ENCODE measurements at regions not wholly inside any gene's neighbourhood (a gene's known extent, or its start where the extent isn't known, plus 50 kb on each side); places are given as distances from the start of the nearest gene placed in this dataset.

DNA sequence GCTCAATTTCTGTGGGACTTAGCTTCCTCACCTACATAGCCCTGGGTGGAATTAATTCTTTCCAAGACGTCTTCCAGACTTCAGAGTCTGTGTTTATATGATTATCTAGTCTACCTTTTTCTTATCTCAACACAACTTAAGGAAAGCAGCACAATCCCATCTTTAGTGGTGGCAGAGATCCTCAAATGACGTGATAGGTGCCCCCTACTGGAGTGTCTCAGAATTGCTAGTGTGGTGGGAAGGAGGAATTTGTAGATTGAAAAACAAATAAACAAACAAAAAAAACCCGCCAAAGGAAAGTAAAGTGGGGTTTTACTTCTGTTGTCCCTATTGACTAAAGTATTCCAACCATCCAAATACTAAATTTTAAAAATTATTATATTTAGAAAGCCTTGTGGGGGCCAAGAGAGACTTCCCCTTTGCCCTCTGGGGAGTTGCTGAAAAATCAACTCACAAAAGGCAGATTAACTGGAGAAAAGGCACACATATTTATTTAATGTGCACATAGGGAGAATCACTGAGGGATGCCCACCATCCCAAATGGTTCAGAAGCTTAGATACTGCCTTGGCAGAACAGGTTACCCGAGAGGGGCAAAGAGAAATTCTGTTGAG is 283.3 kb downstream of the TMEM167A start:
- H3K4me3 Mint-ChIP-seq, result no peak overlapping the region
- Histone ChIP-seq H3K36me3 (no peaks in the 10 kb centered on the region), H3K4me1 (peaks cover 45% of the 10 kb centered on the region), H3K79me2 (ENCODE audit: low read depth) (no peaks in the 10 kb centered on the region), H3K4me3 (no peak overlapping the region), H3K4me2 (peak overlapping the region; percentile 19), H3K9ac (no peak overlapping the region), H3F3A (ENCODE audit: low read depth) (peaks cover 35% of the 10 kb centered on the region), H4K20me1 (ENCODE audit: low read depth) (no peaks in the 10 kb centered on the region), H3K9me3 (ENCODE audit: low read depth) (peaks cover 3% of the 10 kb centered on the region), H3K27ac (peak overlapping the region; percentile 47), H2AFZ (replicated peaks) (no peak overlapping the region), H3K27me3 (no peaks in the 10 kb centered on the region)
- DNase-seq (ENCODE audit: low spot score), result peak; percentile 26
- H3K27ac Mint-ChIP-seq, result peak overlapping the region; percentile 33
- TF ChIP-seq, protein P1, sequence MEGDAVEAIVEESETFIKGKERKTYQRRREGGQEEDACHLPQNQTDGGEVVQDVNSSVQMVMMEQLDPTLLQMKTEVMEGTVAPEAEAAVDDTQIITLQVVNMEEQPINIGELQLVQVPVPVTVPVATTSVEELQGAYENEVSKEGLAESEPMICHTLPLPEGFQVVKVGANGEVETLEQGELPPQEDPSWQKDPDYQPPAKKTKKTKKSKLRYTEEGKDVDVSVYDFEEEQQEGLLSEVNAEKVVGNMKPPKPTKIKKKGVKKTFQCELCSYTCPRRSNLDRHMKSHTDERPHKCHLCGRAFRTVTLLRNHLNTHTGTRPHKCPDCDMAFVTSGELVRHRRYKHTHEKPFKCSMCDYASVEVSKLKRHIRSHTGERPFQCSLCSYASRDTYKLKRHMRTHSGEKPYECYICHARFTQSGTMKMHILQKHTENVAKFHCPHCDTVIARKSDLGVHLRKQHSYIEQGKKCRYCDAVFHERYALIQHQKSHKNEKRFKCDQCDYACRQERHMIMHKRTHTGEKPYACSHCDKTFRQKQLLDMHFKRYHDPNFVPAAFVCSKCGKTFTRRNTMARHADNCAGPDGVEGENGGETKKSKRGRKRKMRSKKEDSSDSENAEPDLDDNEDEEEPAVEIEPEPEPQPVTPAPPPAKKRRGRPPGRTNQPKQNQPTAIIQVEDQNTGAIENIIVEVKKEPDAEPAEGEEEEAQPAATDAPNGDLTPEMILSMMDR (IDR thresholded peaks at IDR 0.05), result peak; percentile 74
- no peak for TF ChIP-seq EZH2 (IDR thresholded peaks at IDR 0.05)
- H3K36me3 Mint-ChIP-seq, result no peaks in the 10 kb centered on the region
- peaks cover 2% of the 10 kb centered on the region for H3K27me3 Mint-ChIP-seq (ENCODE audit: insufficient read depth, low read depth)
- peaks cover 11% of the 10 kb centered on the region for H3K4me1 Mint-ChIP-seq
- peaks cover 9% of the 10 kb centered on the region for H3K9me3 Mint-ChIP-seq

DNA sequence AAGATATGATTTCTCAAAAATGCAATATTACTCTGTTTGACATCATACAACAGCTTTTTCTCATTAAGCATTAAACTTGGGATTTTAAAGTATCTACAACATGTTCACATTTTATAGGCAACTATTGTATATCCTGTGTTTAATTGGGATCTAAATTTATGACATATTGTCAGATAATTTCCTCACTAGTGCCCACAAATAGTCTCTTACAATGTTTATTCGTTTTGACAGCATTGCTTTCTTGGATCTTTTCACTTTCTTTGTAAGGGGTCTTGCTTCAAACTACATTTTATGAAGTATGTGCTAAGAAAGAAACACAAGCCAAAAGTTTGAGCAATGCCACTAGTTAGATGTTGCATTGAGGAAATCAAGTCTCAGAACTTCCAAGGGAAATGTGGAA is 285.1 kb downstream of the TMEM167A start:
- Mint-ChIP-seq H3K36me3 (no peaks in the 10 kb centered on the region), H3K4me3 (no peak overlapping the region)
- H3K36me3 ChIP-seq, result no peaks in the 10 kb centered on the region

DNA sequence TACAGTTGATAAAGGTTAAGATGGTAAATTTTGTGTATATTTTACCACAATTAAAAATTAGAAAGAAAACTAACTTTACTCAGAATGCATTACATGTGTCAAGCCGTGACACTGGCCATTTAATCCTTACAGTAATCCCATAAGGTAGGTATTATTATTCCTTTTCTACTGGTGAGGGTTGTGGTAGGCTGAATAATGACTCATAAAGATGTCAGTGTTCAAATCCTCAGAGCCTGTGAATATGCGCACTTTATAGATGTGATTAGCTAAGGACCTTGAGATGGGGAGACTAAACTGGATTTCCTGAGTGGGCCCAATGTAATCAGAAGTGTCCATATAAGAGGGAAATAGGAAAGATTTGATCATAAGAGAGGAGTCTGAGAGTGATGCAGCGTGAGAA is 288.1 kb downstream of the TMEM167A start:
- H3K79me2 ChIP-seq (ENCODE audit: low read depth), result no peaks in the 10 kb centered on the region
- H4K20me1 ChIP-seq (ENCODE audit: low read depth), result no peaks in the 10 kb centered on the region
- H3K9me3 ChIP-seq (ENCODE audit: low read depth), result peaks cover 3% of the 10 kb centered on the region
- no peak for DNase-seq (ENCODE audit: low spot score)
- Mint-ChIP-seq H3K4me3 (no peak overlapping the region), H3K27ac (no peak overlapping the region), H3K9me3 (peaks cover 5% of the 10 kb centered on the region), H3K27me3 (ENCODE audit: insufficient read depth, low read depth) (peaks cover 2% of the 10 kb centered on the region), H3K4me1 (no peaks in the 10 kb centered on the region), H3K36me3 (no peaks in the 10 kb centered on the region)
- no peak for TF ChIP-seq EZH2 (IDR thresholded peaks at IDR 0.05)
- no peak for TF ChIP-seq EZH2phosphoT487 (IDR thresholded peaks at IDR 0.05)
- TF ChIP-seq, protein P1 (IDR thresholded peaks at IDR 0.05), result no peak
- H3K36me3 ChIP-seq, result no peaks in the 10 kb centered on the region
- H3K4me1 ChIP-seq, result peaks cover 3% of the 10 kb centered on the region
- no peaks in the 10 kb centered on the region for H3K27me3 ChIP-seq
- H3K27ac ChIP-seq, result no peak overlapping the region
- H2AFZ ChIP-seq (replicated peaks), result no peak overlapping the region
- no peak overlapping the region for H3K4me3 ChIP-seq
- no peak overlapping the region for H3K9ac ChIP-seq
- H3K4me2 ChIP-seq, result no peak overlapping the region
- H3F3A ChIP-seq (ENCODE audit: low read depth), result peaks cover 7% of the 10 kb centered on the region

More for the DNA sequence above, 285.1 kb downstream of the TMEM167A start:
- H3F3A ChIP-seq (ENCODE audit: low read depth), result peaks cover 28% of the 10 kb centered on the region
- no peak overlapping the region for H3K27ac Mint-ChIP-seq
- peaks cover 9% of the 10 kb centered on the region for H3K4me1 Mint-ChIP-seq
- H3K27me3 ChIP-seq, result no peaks in the 10 kb centered on the region
- no peaks in the 10 kb centered on the region for H3K79me2 ChIP-seq (ENCODE audit: low read depth)
- H3K27ac ChIP-seq, result no peak overlapping the region
- H4K20me1 ChIP-seq (ENCODE audit: low read depth), result no peaks in the 10 kb centered on the region
- peaks cover 28% of the 10 kb centered on the region for H3K4me1 ChIP-seq
- H3K9ac ChIP-seq, result no peak overlapping the region
- no peak for DNase-seq (ENCODE audit: low spot score)
- no peak overlapping the region for H3K4me3 ChIP-seq
- no peak overlapping the region for H2AFZ ChIP-seq (replicated peaks)
- TF ChIP-seq EZH2phosphoT487 (IDR thresholded peaks at IDR 0.05) (no peak), EZH2 (IDR thresholded peaks at IDR 0.05) (no peak)
- TF ChIP-seq, protein P1 (IDR thresholded peaks at IDR 0.05), result no peak
- H3K9me3 Mint-ChIP-seq, result peaks cover 9% of the 10 kb centered on the region
- H3K4me2 ChIP-seq, result no peak overlapping the region
- H3K9me3 ChIP-seq (ENCODE audit: low read depth), result peaks cover 3% of the 10 kb centered on the region
- H3K27me3 Mint-ChIP-seq (ENCODE audit: insufficient read depth, low read depth), result peaks cover 2% of the 10 kb centered on the region
